HUES6 (cell line): ENCODE measurements at regions not wholly inside any gene's neighbourhood (a gene's known extent, or its start where the extent isn't known, plus 50 kb on each side); places are given as distances from the start of the nearest gene placed in this dataset.

Experiments
- H3K27ac ChIP-seq: 2 replicates; pipeline ENCODE4 v1.7.0; 2013; ENCODE audit warnings: low read depth, mild to moderate bottlenecking, low read length, inconsistent platforms
- H3K27me3 ChIP-seq: 2 replicates; pipeline ENCODE4 v1.6.1; 2013; ENCODE audit warnings: low read length; ENCODE audit not compliant: control insufficient read depth, insufficient read depth
- H3K36me3 ChIP-seq: 2 replicates; pipeline ENCODE4 v1.6.1; 2013; ENCODE audit warnings: low read length; ENCODE audit not compliant: control insufficient read depth, insufficient read depth
- H3K4me1 ChIP-seq: 2 replicates; pipeline ENCODE4 v1.6.1; 2013; ENCODE audit warnings: low read length; ENCODE audit not compliant: control insufficient read depth, insufficient read depth
- H3K4me3 ChIP-seq: 2 replicates; pipeline ENCODE4 v1.5.1; 2013; ENCODE audit warnings: low read depth, low read length
- H3K9ac ChIP-seq: one replicate; pipeline ENCODE4 v1.6.1; 2013; ENCODE audit warnings: mild to moderate bottlenecking, low read length
- H3K9me3 ChIP-seq: 2 replicates; pipeline ENCODE4 v1.6.1; 2013; ENCODE audit warnings: low read depth, low read length; ENCODE audit not compliant: control insufficient read depth, insufficient read depth

DNA sequence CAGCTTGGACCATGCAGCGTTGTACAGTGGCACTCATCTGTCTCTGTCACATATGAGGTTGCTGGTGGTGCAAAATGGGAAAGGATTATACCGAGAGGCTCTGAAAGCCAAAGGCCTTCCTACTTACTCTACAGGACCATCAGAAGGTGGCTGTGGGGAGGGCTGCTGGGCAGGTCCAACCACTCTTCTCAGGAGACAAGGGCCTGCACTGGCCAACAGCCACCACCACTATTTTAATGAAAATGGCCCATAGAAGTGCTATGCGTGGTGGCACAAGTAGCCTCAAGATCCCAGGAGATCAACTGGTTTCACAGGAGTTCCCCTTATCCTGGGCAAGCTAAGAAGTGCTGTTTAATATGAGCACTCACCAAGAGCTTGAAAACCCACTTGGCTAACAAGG lies 52.3 kb downstream of the MRPL57 start:
- H3K4me3 ChIP-seq = no peak overlapping the region
- no peak overlapping the region for H3K9ac ChIP-seq
- no peaks in the 10 kb centered on the region for H3K9me3 ChIP-seq
- H3K27ac ChIP-seq = no peak overlapping the region
- no peaks in the 10 kb centered on the region for H3K27me3 ChIP-seq
- H3K4me1 ChIP-seq = no peaks in the 10 kb centered on the region
- H3K36me3 ChIP-seq = no peaks in the 10 kb centered on the region

GRCh38 chr13:21229241-21230024 lies 53.0 kb downstream of the MRPL57 start:
- H3K27ac ChIP-seq = no peak overlapping the region
- H3K36me3 ChIP-seq = no peaks in the 10 kb centered on the region
- no peak overlapping the region for H3K4me3 ChIP-seq
- H3K9me3 ChIP-seq = no peaks in the 10 kb centered on the region
- no peaks in the 10 kb centered on the region for H3K27me3 ChIP-seq
- H3K4me1 ChIP-seq = no peaks in the 10 kb centered on the region
- no peak overlapping the region for H3K9ac ChIP-seq

DNA sequence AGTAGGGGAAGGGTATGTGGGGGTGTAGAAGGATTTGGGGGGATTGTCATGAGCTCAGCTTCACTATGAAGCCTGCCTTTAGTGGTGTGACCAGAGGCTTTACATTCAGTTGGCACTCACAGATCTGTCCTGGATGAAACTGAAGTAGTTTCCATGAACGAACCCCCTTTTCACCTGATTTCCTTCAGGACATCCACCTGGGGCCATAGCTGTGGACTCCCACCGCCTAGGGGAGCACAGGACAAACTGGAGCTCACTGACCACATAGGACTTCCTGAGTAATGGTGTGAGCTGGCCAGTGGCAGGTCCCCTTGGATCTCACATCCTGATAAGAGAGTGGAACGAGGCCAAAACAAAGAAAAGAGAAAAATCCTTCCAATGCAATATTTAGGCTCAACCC lies 54.1 kb downstream of the MRPL57 start:
- H3K4me1 ChIP-seq = no peaks in the 10 kb centered on the region
- no peaks in the 10 kb centered on the region for H3K27me3 ChIP-seq
- no peak overlapping the region for H3K27ac ChIP-seq
- no peak overlapping the region for H3K9ac ChIP-seq
- no peaks in the 10 kb centered on the region for H3K9me3 ChIP-seq
- H3K36me3 ChIP-seq = no peaks in the 10 kb centered on the region
- H3K4me3 ChIP-seq = no peak overlapping the region

- H3K27ac ChIP-seq = no peak overlapping the region
- H3K4me1 ChIP-seq = no peaks in the 10 kb centered on the region
- no peak overlapping the region for H3K9ac ChIP-seq
- H3K36me3 ChIP-seq = no peaks in the 10 kb centered on the region
- no peaks in the 10 kb centered on the region for H3K9me3 ChIP-seq
- H3K4me3 ChIP-seq = no peak overlapping the region
- no peaks in the 10 kb centered on the region for H3K27me3 ChIP-seq
Observed at GRCh38 chr13:21231426-21231940, 55.0 kb downstream of the MRPL57 start.

DNA sequence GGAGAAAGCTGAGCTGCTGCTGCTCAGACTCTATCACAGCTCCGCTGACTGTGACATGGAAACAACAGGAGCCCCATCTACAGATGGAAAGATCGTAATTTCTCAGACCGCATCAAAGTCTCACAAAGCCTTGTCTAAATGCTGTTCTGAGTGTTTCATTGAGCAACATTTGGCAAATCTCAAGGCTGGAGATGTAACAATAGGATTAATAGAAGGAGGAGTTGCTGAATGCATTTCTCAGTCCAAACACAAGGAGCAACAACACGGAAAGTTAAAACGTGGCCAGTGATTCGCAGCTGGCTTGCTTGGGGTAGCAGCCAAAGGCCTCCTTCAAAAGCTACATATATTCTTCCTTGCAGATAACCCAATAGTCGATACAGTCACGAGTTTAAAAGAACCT lies 55.7 kb downstream of the MRPL57 start:
- no peaks in the 10 kb centered on the region for H3K9me3 ChIP-seq
- H3K27ac ChIP-seq = no peak overlapping the region
- no peak overlapping the region for H3K4me3 ChIP-seq
- no peak overlapping the region for H3K9ac ChIP-seq
- no peaks in the 10 kb centered on the region for H3K27me3 ChIP-seq
- H3K4me1 ChIP-seq = no peaks in the 10 kb centered on the region
- H3K36me3 ChIP-seq = no peaks in the 10 kb centered on the region

GRCh38 chr13:21232599-21232998 lies 56.1 kb downstream of the MRPL57 start:
- H3K9me3 ChIP-seq = no peaks in the 10 kb centered on the region
- H3K27me3 ChIP-seq = no peaks in the 10 kb centered on the region
- no peaks in the 10 kb centered on the region for H3K4me1 ChIP-seq
- no peak overlapping the region for H3K9ac ChIP-seq
- H3K36me3 ChIP-seq = no peaks in the 10 kb centered on the region
- H3K27ac ChIP-seq = no peak overlapping the region
- H3K4me3 ChIP-seq = no peak overlapping the region

GRCh38 chr13:21233086-21233485 lies 56.6 kb downstream of the MRPL57 start:
- Histone ChIP-seq H3K9ac (no peak overlapping the region), H3K27ac (no peak overlapping the region), H3K4me1 (no peaks in the 10 kb centered on the region), H3K36me3 (no peaks in the 10 kb centered on the region), H3K4me3 (no peak overlapping the region), H3K27me3 (no peaks in the 10 kb centered on the region), H3K9me3 (no peaks in the 10 kb centered on the region)

- H3K9me3 ChIP-seq = no peaks in the 10 kb centered on the region
- H3K27me3 ChIP-seq = no peaks in the 10 kb centered on the region
- H3K36me3 ChIP-seq = no peaks in the 10 kb centered on the region
- no peak overlapping the region for H3K9ac ChIP-seq
- no peaks in the 10 kb centered on the region for H3K4me1 ChIP-seq
- H3K27ac ChIP-seq = no peak overlapping the region
- no peak overlapping the region for H3K4me3 ChIP-seq
Observed at GRCh38 chr13:21234526-21234925, 58.1 kb downstream of the MRPL57 start.

DNA sequence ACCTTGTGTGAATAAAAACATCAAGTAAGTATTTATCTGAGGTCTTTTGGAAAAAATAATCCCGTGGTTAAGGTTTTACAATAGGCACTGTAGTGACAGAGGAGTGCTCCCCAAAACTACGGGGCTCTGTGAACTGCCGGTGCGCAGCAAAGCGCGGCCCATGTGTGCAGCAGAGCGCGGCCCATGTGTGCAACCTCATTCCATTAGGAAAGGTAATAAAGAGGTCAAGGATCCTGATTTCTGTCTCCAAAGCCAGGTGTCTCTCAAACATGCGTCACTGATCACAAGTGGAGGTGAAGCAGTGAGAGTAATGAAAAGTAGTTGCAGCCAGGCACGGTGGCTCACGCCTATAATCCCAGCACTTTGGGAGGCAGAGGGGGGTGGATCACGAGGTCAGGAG lies 58.7 kb downstream of the MRPL57 start:
- Histone ChIP-seq H3K27me3 (no peaks in the 10 kb centered on the region), H3K36me3 (no peaks in the 10 kb centered on the region), H3K4me1 (no peaks in the 10 kb centered on the region), H3K9me3 (no peaks in the 10 kb centered on the region), H3K27ac (no peak overlapping the region), H3K9ac (no peak overlapping the region), H3K4me3 (no peak overlapping the region)

GRCh38 chr13:21237081-21237480 lies 60.6 kb downstream of the MRPL57 start:
- H3K9me3 ChIP-seq = no peaks in the 10 kb centered on the region
- H3K36me3 ChIP-seq = no peaks in the 10 kb centered on the region
- no peaks in the 10 kb centered on the region for H3K4me1 ChIP-seq
- no peak overlapping the region for H3K27ac ChIP-seq
- H3K4me3 ChIP-seq = no peak overlapping the region
- no peak overlapping the region for H3K9ac ChIP-seq
- no peaks in the 10 kb centered on the region for H3K27me3 ChIP-seq

GRCh38 chr13:21238267-21238666 lies 61.8 kb downstream of the MRPL57 start:
- Histone ChIP-seq H3K27me3 (no peaks in the 10 kb centered on the region), H3K4me1 (no peaks in the 10 kb centered on the region)

More at GRCh38 chr13:21238267-21238666, 61.8 kb downstream of the MRPL57 start:
- no peaks in the 10 kb centered on the region for H3K9me3 ChIP-seq
- H3K27ac ChIP-seq = no peak overlapping the region
- no peaks in the 10 kb centered on the region for H3K36me3 ChIP-seq
- no peak overlapping the region for H3K9ac ChIP-seq
- no peak overlapping the region for H3K4me3 ChIP-seq
